ENCODE measurements at regions not wholly inside any gene's neighbourhood (a gene's known extent, or its start where the extent isn't known, plus 50 kb on each side); places are given as distances from the start of the nearest gene placed in this dataset.

- DNase-seq, result no peak
Measured at GRCh38 chr14:29126865-29127264, 360.3 kb downstream of the FOXG1 start.

- no peak for DNase-seq
Measured at GRCh38 chr14:29140016-29140415, 373.4 kb downstream of the FOXG1 start.

- DNase-seq, result no peak
Measured at GRCh38 chr14:29144621-29145020, 378.0 kb downstream of the FOXG1 start.

GRCh38 chr14:29148221-29148620 lies 381.6 kb downstream of the FOXG1 start:
- no peak for DNase-seq

GRCh38 chr14:29149798-29150197 lies 383.2 kb downstream of the FOXG1 start:
- DNase-seq, result no peak

- DNase-seq, result no peak
Measured at GRCh38 chr14:29150659-29151058, 384.1 kb downstream of the FOXG1 start.

GRCh38 chr14:29156096-29156495 lies 389.5 kb downstream of the FOXG1 start:
- DNase-seq, result no peak

- no peak for DNase-seq
Measured at GRCh38 chr14:29161593-29161992, 395.0 kb downstream of the FOXG1 start.

- DNase-seq, result no peak
Measured at GRCh38 chr14:29163109-29163508, 396.5 kb downstream of the FOXG1 start.

- no peak for DNase-seq
Measured at GRCh38 chr14:29165431-29165830, 398.8 kb downstream of the FOXG1 start.

- no peak for DNase-seq
Measured at GRCh38 chr14:29166507-29166906, 399.9 kb downstream of the FOXG1 start.

GRCh38 chr14:29168149-29168548 lies 401.6 kb downstream of the FOXG1 start:
- no peak for DNase-seq

- no peak for DNase-seq
Measured at GRCh38 chr14:29169408-29169807, 402.8 kb downstream of the FOXG1 start.

- no peak for DNase-seq
Measured at GRCh38 chr14:29175706-29176105, 409.1 kb downstream of the FOXG1 start.

- DNase-seq, result no peak
Measured at GRCh38 chr14:29176876-29177275, 410.3 kb downstream of the FOXG1 start.

GRCh38 chr14:29178971-29179370 lies 412.4 kb downstream of the FOXG1 start:
- DNase-seq, result no peak

- DNase-seq, result no peak
Measured at GRCh38 chr14:29191092-29191491, 424.5 kb downstream of the FOXG1 start.

- no peak for DNase-seq
Measured at GRCh38 chr14:29197557-29197956, 431.0 kb downstream of the FOXG1 start.

- no peak for DNase-seq
Measured at GRCh38 chr14:29205658-29206057, 439.1 kb downstream of the FOXG1 start.

- peak; percentile 81 for DNase-seq
Measured at GRCh38 chr14:29215853-29216252, 449.3 kb downstream of the FOXG1 start.

GRCh38 chr14:29216268-29217232 lies 450.0 kb downstream of the FOXG1 start:
- DNase-seq, result peak; percentile 99

- DNase-seq, result no peak
Measured at GRCh38 chr14:29217813-29218450, 451.3 kb downstream of the FOXG1 start.

- peak; percentile 87 for DNase-seq
Measured at GRCh38 chr14:29220072-29220471, 453.5 kb downstream of the FOXG1 start.

- peak; percentile 54 for DNase-seq
Measured at GRCh38 chr14:29220566-29220965, 454.0 kb downstream of the FOXG1 start.
